Fibroblast of lung (primary cell): ENCODE measurements at regions not wholly inside any gene's neighbourhood (a gene's known extent, or its start where the extent isn't known, plus 50 kb on each side); places are given as distances from the start of the nearest gene placed in this dataset.

Source experiments
- EZH2 ChIP-seq: IDR thresholded peaks from 2 replicates; pipeline ENCODE4 v1.5.1; 2012; ENCODE audit warnings: low read length, control low read depth, mild to moderate bottlenecking; ENCODE audit errors: missing control alignments
- TF ChIP-seq, protein P1 (sequence below), 2 donors: IDR thresholded peaks in 1 of 2; conservative IDR thresholded peaks in 1 of 2; 1 replicate in 1 of 2; 2 replicates in 1 of 2; pipeline ENCODE4 v1.5.1; 2011 to 2012; ENCODE audit warnings: low read length in 2 of 2, control low read depth in 1 of 2, inconsistent platforms in 1 of 2, low read depth in 1 of 2, mild to moderate bottlenecking in 1 of 2

GRCh38 chr6:9942131-9942530 lies 472.7 kb downstream of the TFAP2A start:
- TF ChIP-seq, protein P1, sequence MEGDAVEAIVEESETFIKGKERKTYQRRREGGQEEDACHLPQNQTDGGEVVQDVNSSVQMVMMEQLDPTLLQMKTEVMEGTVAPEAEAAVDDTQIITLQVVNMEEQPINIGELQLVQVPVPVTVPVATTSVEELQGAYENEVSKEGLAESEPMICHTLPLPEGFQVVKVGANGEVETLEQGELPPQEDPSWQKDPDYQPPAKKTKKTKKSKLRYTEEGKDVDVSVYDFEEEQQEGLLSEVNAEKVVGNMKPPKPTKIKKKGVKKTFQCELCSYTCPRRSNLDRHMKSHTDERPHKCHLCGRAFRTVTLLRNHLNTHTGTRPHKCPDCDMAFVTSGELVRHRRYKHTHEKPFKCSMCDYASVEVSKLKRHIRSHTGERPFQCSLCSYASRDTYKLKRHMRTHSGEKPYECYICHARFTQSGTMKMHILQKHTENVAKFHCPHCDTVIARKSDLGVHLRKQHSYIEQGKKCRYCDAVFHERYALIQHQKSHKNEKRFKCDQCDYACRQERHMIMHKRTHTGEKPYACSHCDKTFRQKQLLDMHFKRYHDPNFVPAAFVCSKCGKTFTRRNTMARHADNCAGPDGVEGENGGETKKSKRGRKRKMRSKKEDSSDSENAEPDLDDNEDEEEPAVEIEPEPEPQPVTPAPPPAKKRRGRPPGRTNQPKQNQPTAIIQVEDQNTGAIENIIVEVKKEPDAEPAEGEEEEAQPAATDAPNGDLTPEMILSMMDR (conservative IDR thresholded peaks at IDR 0.05 in 1 of 2, IDR thresholded peaks at IDR 0.05 in 1 of 2; ENCODE audit: low read depth in 1 of 2, low read length in 2 of 2), result no peak
- TF ChIP-seq EZH2, result no peak
